H9 (cell line): ENCODE measurements at regions not wholly inside any gene's neighbourhood (a gene's known extent, or its start where the extent isn't known, plus 50 kb on each side); places are given as distances from the start of the nearest gene placed in this dataset.

Experiments used
- DNase-seq: peaks from one replicate; pipeline ENCODE4 v3.0.0-alpha.2; 2017
- H2AFZ ChIP-seq: one replicate; pipeline ENCODE4 v1.6.1; 2013; ENCODE audit warnings: mild to moderate bottlenecking, low read length, control low read depth, moderate library complexity
- H2AK5ac ChIP-seq: 2 replicates; pipeline ENCODE4 v1.6.1; 2013; ENCODE audit warnings: low read length, control low read depth, mixed read lengths; ENCODE audit not compliant: insufficient read length
- H2BK120ac ChIP-seq: one replicate; pipeline ENCODE4 v1.6.1; 2013; ENCODE audit warnings: low read depth, mild to moderate bottlenecking, low read length, control low read depth, inconsistent platforms; ENCODE audit not compliant: poor library complexity, severe bottlenecking
- H2BK12ac ChIP-seq: 2 replicates; pipeline ENCODE4 v1.6.1; 2013; ENCODE audit warnings: low read length, control low read depth, mixed read lengths, low read depth; ENCODE audit not compliant: insufficient read length
- H2BK15ac ChIP-seq: 2 replicates; pipeline ENCODE4 v1.6.1; 2013; ENCODE audit warnings: low read depth, low read length, control low read depth
- H2BK20ac ChIP-seq: one replicate; pipeline ENCODE4 v1.6.1; 2013; ENCODE audit warnings: low read depth, mild to moderate bottlenecking, low read length, control low read depth, inconsistent platforms; ENCODE audit not compliant: poor library complexity, severe bottlenecking
- H2BK5ac ChIP-seq: 2 replicates; pipeline ENCODE4 v1.6.1; 2013; ENCODE audit warnings: low read length, control low read depth, mixed read lengths; ENCODE audit not compliant: insufficient read length
- H3K14ac ChIP-seq: 2 replicates; pipeline ENCODE4 v1.6.1; 2013; ENCODE audit warnings: low read length, control low read depth; ENCODE audit not compliant: insufficient read depth
- H3K18ac ChIP-seq: 2 replicates; pipeline ENCODE4 v1.6.1; 2013; ENCODE audit warnings: low read depth, mild to moderate bottlenecking, mixed read lengths, low read length, control low read depth; ENCODE audit not compliant: insufficient read length
- H3K23ac ChIP-seq: 2 replicates; pipeline ENCODE4 v1.6.1; 2013; ENCODE audit warnings: low read length, control low read depth, mixed read lengths, low read depth; ENCODE audit not compliant: insufficient read length
- H3K23me2 ChIP-seq: 2 replicates; pipeline ENCODE4 v1.6.1; 2013; ENCODE audit warnings: low read depth, mild to moderate bottlenecking, mixed read lengths, low read length, control low read depth; ENCODE audit not compliant: insufficient read length, poor library complexity, severe bottlenecking
- H3K27ac ChIP-seq: 2 replicates; pipeline ENCODE4 v1.5.1; 2013; ENCODE audit warnings: low read length, control low read depth, mixed read lengths, low read depth; ENCODE audit not compliant: insufficient read length
- H3K27me3 ChIP-seq: 2 replicates; pipeline ENCODE4 v1.6.1; 2013; ENCODE audit warnings: low read length, control low read depth, inconsistent platforms; ENCODE audit not compliant: insufficient read depth
- H3K4ac ChIP-seq: 2 replicates; pipeline ENCODE4 v1.6.1; 2013; ENCODE audit warnings: low read depth, mild to moderate bottlenecking, control low read depth, inconsistent platforms, low read length, moderate library complexity
- H3K4me1 ChIP-seq: 2 replicates; pipeline ENCODE4 v1.6.1; 2013; ENCODE audit warnings: low read length, control low read depth, inconsistent platforms; ENCODE audit not compliant: insufficient read depth
- H3K4me2 ChIP-seq: 2 replicates; pipeline ENCODE4 v1.6.1; 2013; ENCODE audit warnings: low read length, control low read depth, mixed read lengths; ENCODE audit not compliant: insufficient read length, insufficient read depth
- H3K56ac ChIP-seq: 2 replicates; pipeline ENCODE4 v1.6.1; 2013; ENCODE audit warnings: low read depth, mild to moderate bottlenecking, mixed read lengths, low read length, control low read depth; ENCODE audit not compliant: insufficient read length
- H3K79me1 ChIP-seq: 2 replicates; pipeline ENCODE4 v1.6.1; 2013; ENCODE audit warnings: low read depth, mild to moderate bottlenecking, moderate library complexity, low read length, control low read depth, inconsistent platforms; ENCODE audit not compliant: insufficient read depth, poor library complexity, severe bottlenecking
- H3K79me2 ChIP-seq: 2 replicates; pipeline ENCODE4 v1.6.1; 2013; ENCODE audit warnings: low read length, control low read depth, inconsistent platforms; ENCODE audit not compliant: insufficient read depth
- H3K9ac ChIP-seq: 2 replicates; pipeline ENCODE4 v1.6.1; 2013; ENCODE audit warnings: low read length, control low read depth, mixed read lengths; ENCODE audit not compliant: insufficient read length; ENCODE audit errors: extremely low read depth
- H3K9me3 ChIP-seq: one replicate; pipeline ENCODE4 v1.6.1; 2013; ENCODE audit warnings: low read depth, low read length, inconsistent platforms; ENCODE audit not compliant: control insufficient read depth
- H3T11ph ChIP-seq: one replicate; pipeline ENCODE4 v1.6.1; 2013; ENCODE audit warnings: mild to moderate bottlenecking, low read length, control low read depth, inconsistent platforms
- H4K20me1 ChIP-seq: one replicate; pipeline ENCODE4 v1.6.1; 2013; ENCODE audit not compliant: control insufficient read depth, insufficient read length, insufficient read depth
- H4K5ac ChIP-seq: 2 replicates; pipeline ENCODE4 v1.6.1; 2013; ENCODE audit warnings: low read depth, mild to moderate bottlenecking, mixed read lengths, low read length, control low read depth; ENCODE audit not compliant: insufficient read length
- H4K8ac ChIP-seq: replicated peaks from 2 replicates; pipeline ENCODE4 v1.6.1; 2013; ENCODE audit warnings: low read length, control low read depth, mixed read lengths, low read depth; ENCODE audit not compliant: insufficient read length
- H4K91ac ChIP-seq: 2 replicates; pipeline ENCODE4 v1.6.1; 2013; ENCODE audit warnings: low read depth, mild to moderate bottlenecking, moderate library complexity, mixed read lengths, low read length, control low read depth; ENCODE audit not compliant: insufficient read length
- H3K27ac Mint-ChIP-seq, 3 experiments: 2 replicates in 2 of 3; 3 replicates in 1 of 3; pipeline ENCODE4 v1.8.0; 2020 to 2021; ENCODE audit warnings: mixed read lengths in 3 of 3, mild to moderate bottlenecking in 1 of 3, moderate library complexity in 1 of 3
- H3K27me3 Mint-ChIP-seq: 2 replicates; pipeline ENCODE4 v1.8.0; 2021; ENCODE audit warnings: low read depth, mild to moderate bottlenecking, moderate library complexity, mixed read lengths
- H3K36me3 Mint-ChIP-seq, 3 experiments: 2 replicates in 2 of 3; 3 replicates in 1 of 3; pipeline ENCODE4 v1.8.0; 2020 to 2021; ENCODE audit warnings: low read depth in 3 of 3, mixed read lengths in 3 of 3; ENCODE audit not compliant: insufficient read depth in 1 of 3
- H3K4me1 Mint-ChIP-seq, 2 experiments: 2 replicates each; pipeline ENCODE4 v1.8.0; 2020; ENCODE audit warnings: mixed read lengths in 2 of 2
- H3K4me3 Mint-ChIP-seq, 2 experiments: 2 replicates in 1 of 2; 3 replicates in 1 of 2; pipeline ENCODE4 v1.8.0; 2020 to 2021; ENCODE audit warnings: mild to moderate bottlenecking in 2 of 2, mixed read lengths in 2 of 2, moderate library complexity in 1 of 2
- H3K9me3 Mint-ChIP-seq, 2 experiments: 2 replicates in 1 of 2; 3 replicates in 1 of 2; pipeline ENCODE4 v1.8.0; 2020; ENCODE audit warnings: mild to moderate bottlenecking in 2 of 2, mixed read lengths in 2 of 2, moderate library complexity in 1 of 2
- CTCF ChIP-seq: fragments of 200-600 bp; sonication (generic); conservative IDR thresholded peaks from 3 replicates; pipeline ENCODE4 v1.8.0; 2021; ENCODE audit warnings: antibody characterized with exemption, mild to moderate bottlenecking
- WGBS: extraction: QIAGEN DNeasy Blood & Tissue Kit; methylation state at CpG from one replicate; pipeline ENCODE4 v1.1.7; 2013; ENCODE audit warnings: missing lambda C conversion rate, low lambda C conversion rate, mixed read lengths; ENCODE audit not compliant: insufficient read length; ENCODE audit errors: extremely low coverage; 5-methylcytosine and 5-hydroxymethylcytosine counted together

- Histone ChIP-seq H3K14ac (no peak overlapping the region), H3K9ac (no peak overlapping the region), H3K79me2 (no peaks in the 10 kb centered on the region), H3K4me1 (no peaks in the 10 kb centered on the region), H3K27me3 (no peaks in the 10 kb centered on the region), H4K91ac (no peak overlapping the region), H3K23ac (no peak overlapping the region), H3T11ph (no peak overlapping the region), H3K56ac (no peak overlapping the region), H2AFZ (no peak overlapping the region), H2BK15ac (no peak overlapping the region), H2BK5ac (no peak overlapping the region), H4K5ac (no peak overlapping the region), H4K8ac (no peak overlapping the region), H2BK120ac (no peak overlapping the region), H2BK12ac (no peak overlapping the region), H2AK5ac (no peak overlapping the region), H3K9me3 (peaks cover 81% of the 10 kb centered on the region), H3K18ac (no peak overlapping the region), H3K79me1 (no peaks in the 10 kb centered on the region), H2BK20ac (no peak overlapping the region), H4K20me1 (no peaks in the 10 kb centered on the region), H3K23me2 (no peaks in the 10 kb centered on the region), H3K4ac (no peak overlapping the region), H3K4me2 (no peak overlapping the region), H3K27ac (no peak overlapping the region)
- Mint-ChIP-seq H3K36me3 (peaks cover 4 to 21% (median 5%) of the 10 kb centered on the region in 3 experiments; a peak in 4 of 7 replicates), H3K9me3 (peaks cover 48 to 65% of the 10 kb centered on the region in 2 experiments), H3K4me3 (no peak overlapping the region), H3K4me1 (no peaks in the 10 kb centered on the region), H3K27ac (no peak overlapping the region), H3K27me3 (peaks cover 4% of the 10 kb centered on the region; the same call in 1 of the 2 replicates)
- no CpG with 5 or more reads among the region's 7 CpGs for WGBS
- no peak for TF ChIP-seq CTCF
- no peak for DNase-seq
Measured at GRCh38 chr22:47232753-47233152, 470.3 kb downstream of the TBC1D22A start.
